ENCODE measurements at regions not wholly inside any gene's neighbourhood (a gene's known extent, or its start where the extent isn't known, plus 50 kb on each side); places are given as distances from the start of the nearest gene placed in this dataset.
"Not testable (repeated sequence)": the region's sequence is repeated elsewhere in the genome, so short reads cannot be mapped to it uniquely, and the experiment has no call there.

GRCh38 chrX:66110112-66110511, 53.9 kb upstream of the HEPH start:
- peak; percentile 38 to 40 for DNase-seq
- TF ChIP-seq GATA1 (IDR thresholded peaks at IDR 0.05; ENCODE audit: low read depth, low read length) (no peak), POLR2A (IDR thresholded peaks at IDR 0.05; ENCODE audit: low read length) (no peak)

- DNase-seq, result not testable (repeated sequence)
Measured at GRCh38 chrX:66107860-66108259, 56.2 kb upstream of the HEPH start.

- not testable (repeated sequence) for DNase-seq
Measured at GRCh38 chrX:66102398-66102797, 61.6 kb upstream of the HEPH start.

- TF ChIP-seq GATA1 (IDR thresholded peaks at IDR 0.05; ENCODE audit: low read depth, low read length), result no peak
- no peak for TF ChIP-seq POLR2A (IDR thresholded peaks at IDR 0.05; ENCODE audit: low read length)
- no peak for DNase-seq
Measured at GRCh38 chrX:66098162-66098561, 58.3 kb upstream of the VSIG4 start.

- not testable (repeated sequence) for DNase-seq
Measured at GRCh38 chrX:66096987-66097386, 57.1 kb upstream of the VSIG4 start.

- not testable (repeated sequence) for DNase-seq
Measured at GRCh38 chrX:66090004-66090403, 50.1 kb upstream of the VSIG4 start.

Data from erythroblast (primary cell).